HG02870 (cell line): ENCODE measurements at regions not wholly inside any gene's neighbourhood (a gene's known extent, or its start where the extent isn't known, plus 50 kb on each side); places are given as distances from the start of the nearest gene placed in this dataset.
"Not testable (repeated sequence)": the region's sequence is repeated elsewhere in the genome, so short reads cannot be mapped to it uniquely, and the experiment has no call there.

Experiments
- ATAC-seq: cut with Tn5 transposase; IDR thresholded peaks from one replicate; pipeline ENCODE4 v1.9.1; 2021; ENCODE audit warnings: mild to moderate bottlenecking, moderate library complexity; ENCODE audit not compliant: unreplicated experiment

GRCh38 chrX:114272096-114272686 lies 311.7 kb upstream of the HTR2C start:
- ATAC-seq, result no peak

- not testable (repeated sequence) for ATAC-seq
Observed at GRCh38 chrX:114270371-114270770, 313.5 kb upstream of the HTR2C start.

DNA sequence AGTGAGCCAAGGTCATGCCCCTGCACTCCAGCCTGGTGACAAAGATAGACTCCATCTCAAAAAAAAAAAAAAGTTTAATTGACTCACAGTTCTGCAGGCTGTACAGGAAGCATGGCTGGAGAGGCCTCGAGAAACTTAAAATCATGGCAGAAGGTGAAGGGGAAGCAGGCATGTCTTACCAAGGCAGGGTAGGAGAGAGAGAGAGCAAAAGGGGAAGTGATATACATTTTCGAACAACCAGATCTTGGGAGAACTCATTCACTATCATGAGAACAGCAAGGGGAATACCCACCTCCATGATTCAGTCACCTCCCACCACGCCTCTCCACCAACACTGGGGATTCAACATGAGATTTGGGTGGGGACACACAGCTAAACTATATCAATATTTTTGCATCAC lies 315.2 kb upstream of the HTR2C start:
- ATAC-seq, result no peak

- ATAC-seq, result no peak
Observed at GRCh38 chrX:114267142-114267541, 316.7 kb upstream of the HTR2C start.

DNA sequence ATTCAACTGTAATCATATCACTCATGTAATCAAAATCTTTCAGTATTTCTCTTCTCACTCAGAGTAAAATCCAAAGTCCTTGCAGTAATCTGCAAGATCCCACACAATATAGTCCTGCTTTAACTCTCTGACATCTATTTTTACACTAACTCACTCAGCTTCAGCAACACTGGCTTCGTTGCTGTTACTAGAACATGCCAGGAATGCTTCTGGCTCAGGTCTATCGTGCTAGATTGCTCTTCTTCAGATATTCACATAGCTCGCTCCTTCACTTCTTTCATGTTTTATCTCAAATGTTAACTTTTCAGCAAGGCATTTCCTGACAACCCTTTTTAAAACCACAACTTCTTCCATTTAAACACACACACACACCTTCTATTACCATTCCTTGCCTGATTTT lies 331.7 kb upstream of the HTR2C start:
- ATAC-seq, result no peak

GRCh38 chrX:114251575-114251974 lies 332.3 kb upstream of the HTR2C start:
- ATAC-seq, result no peak

DNA sequence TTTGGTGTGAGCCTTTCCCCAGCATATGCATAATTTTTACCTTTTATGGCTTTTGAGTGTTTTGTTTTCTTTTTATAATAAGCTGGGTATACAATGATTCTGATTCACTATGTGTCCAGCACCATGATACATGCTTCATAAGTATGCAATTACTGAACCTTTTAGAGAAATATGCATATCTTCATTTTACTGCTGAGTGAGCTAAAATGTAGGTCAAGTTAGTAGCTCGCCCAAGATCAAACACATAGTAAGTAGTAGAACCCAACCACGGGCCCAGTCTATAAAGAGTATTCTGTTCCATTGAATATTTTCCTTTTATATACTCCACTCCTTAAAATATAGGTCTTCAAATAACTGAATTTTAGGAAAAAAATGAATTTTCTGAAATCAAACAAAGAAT lies 362.4 kb upstream of the HTR2C start:
- ATAC-seq, result no peak

GRCh38 chrX:114210879-114211278 lies 373.0 kb upstream of the HTR2C start:
- no peak for ATAC-seq

GRCh38 chrX:114201622-114202021 lies 382.3 kb upstream of the HTR2C start:
- ATAC-seq, result no peak

- ATAC-seq, result no peak
Observed at GRCh38 chrX:114181195-114181594, 402.7 kb upstream of the HTR2C start.

- no peak for ATAC-seq
Observed at GRCh38 chrX:114178126-114178525, 405.8 kb upstream of the HTR2C start.

GRCh38 chrX:114167276-114167675 lies 416.6 kb upstream of the HTR2C start:
- ATAC-seq, result not testable (repeated sequence)

- ATAC-seq, result no peak
Observed at GRCh38 chrX:114166601-114167000, 417.3 kb upstream of the HTR2C start.

- no peak for ATAC-seq
Observed at GRCh38 chrX:114165537-114165936, 418.3 kb upstream of the HTR2C start.

DNA sequence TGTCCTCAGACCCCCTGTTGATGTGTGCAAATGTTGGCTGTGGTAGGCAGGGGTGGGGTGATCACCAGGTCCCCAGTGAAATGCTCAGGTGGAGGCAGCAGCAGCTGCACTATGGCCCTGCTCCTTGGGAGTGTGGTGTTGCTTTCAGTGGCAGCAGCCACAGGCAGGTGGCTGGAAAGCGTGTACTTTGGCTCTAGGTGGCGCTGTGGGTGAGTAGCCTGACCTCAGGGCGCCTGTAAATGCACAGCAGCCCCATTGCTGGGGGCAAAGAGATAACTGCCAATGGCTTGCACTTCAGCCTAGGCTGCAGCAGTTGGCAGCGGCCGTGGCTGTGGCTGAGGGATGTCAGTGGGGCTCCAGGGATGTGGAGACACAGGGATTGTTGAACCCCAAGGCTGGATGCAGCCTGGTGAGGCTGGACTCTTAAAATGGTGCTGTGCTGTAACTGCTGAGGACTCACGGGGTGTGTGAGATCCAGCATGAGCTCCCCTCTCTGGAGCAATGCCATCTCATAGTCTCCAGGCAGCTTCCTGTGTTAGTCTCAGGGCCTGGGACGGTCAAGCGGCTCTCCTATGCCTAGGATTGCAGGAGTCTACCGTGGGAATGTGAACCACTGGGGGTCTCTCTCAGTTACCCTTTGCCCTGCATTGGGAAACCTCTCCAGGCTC lies 421.7 kb upstream of the HTR2C start:
- no peak for ATAC-seq

GRCh38 chrX:114152801-114153200 lies 431.1 kb upstream of the HTR2C start:
- ATAC-seq, result no peak

GRCh38 chrX:114152130-114152529 lies 431.8 kb upstream of the HTR2C start:
- no peak for ATAC-seq

DNA sequence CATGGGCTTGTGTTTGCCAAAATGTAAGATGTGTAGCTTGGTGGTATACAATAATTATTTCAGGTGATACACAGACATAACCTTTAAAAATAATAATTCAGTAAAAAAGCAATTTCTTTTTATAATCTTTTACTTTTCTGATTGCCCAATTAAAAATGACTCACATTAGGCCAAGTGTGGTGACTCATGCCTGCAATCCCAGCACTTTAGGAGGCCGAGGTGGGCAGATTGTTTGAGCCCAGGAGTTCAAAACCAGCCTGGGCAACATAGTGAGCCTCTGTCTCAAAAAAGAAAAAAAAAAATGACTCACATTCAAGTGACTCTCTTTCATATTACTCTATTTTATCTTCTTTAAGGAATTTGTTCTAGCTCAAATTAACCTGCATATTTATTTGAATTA lies 449.4 kb upstream of the HTR2C start:
- ATAC-seq, result no peak

DNA sequence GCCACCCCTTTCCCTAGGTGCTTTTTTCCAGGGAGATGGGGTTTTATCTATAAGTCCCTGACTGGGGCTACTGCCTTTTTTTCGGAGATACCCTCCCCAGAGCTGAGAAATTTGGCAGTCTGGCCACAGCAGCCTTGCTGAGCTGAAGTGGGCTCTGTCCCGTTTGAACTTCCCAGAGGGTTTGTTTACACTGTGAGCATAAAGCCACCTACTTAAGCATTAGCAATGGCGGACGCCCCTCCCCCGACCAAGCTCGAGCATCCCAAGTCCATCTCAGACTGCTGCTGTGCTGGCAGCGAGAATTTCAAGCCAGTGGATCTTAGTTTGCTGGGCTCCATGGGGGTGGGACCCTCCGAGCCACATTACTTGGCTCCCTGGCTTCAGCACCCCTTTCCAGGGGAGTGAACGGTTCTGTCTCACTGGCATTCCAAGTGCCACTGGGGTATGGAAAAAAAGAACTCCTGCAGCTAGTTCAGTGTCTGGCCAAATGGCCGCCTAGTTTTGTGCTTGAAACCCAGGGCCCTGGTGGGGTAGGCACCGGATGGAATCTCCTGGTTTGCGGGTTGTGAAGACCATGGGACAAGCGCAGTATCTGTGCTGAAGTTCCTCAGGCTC lies 456.4 kb upstream of the HTR2C start:
- ATAC-seq, result no peak

DNA sequence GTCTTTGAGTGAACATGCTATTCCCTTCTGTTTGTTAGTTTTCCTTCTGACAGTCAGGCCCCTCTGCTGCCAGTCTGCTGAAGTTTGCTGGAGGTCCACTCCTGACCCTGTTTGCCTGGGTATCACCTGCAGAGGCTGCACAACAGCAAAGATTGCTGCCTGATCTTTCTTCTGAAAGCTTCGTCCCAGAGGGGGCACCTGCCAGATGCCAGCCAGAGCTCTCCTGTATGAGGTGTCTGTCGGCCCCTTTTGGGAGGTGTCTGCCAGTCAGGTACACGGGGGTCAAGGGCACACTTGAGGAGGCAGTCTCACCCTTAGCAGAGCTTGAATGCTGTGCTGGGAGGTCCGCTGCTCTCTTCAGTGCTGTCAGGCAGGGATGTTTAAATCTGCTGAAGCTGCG lies 456.9 kb upstream of the HTR2C start:
- no peak for ATAC-seq

DNA sequence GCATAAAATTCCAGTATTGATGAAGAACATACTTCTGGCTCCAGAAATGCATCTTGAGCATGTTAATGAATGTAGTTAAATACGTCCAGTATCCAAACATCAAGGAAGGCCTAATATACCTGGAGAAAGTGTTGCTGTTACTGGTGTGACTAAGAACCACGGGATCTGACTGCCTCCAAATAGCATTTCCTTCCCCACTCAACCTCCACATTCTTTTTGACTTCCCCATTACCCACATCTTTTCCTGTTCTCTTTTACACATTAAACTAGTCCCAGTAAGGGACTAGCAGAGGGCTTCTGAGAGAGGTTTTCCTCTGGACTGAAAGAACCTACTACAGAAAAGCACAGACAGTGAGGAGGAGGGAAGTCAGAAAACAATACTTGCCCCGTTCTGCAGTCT lies 482.8 kb upstream of the HTR2C start:
- no peak for ATAC-seq

DNA sequence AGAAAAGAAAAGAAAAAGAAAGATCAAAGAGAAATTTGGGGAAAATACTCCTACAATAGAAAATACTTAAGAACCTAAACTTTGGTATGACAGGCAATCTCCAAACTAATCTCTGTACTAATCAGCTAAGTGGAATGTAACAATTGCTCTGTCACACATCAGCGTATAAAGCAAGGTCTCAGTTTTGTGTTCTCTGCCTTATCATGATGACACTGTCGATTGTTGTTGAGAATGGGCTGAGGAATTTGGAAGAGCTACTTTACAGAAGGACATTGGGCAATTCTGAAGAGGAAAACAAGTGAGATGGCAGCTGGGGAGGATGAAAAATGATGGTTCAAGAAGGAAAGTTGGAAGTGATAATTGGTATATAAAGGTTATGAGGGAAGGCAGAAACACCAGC lies 486.0 kb upstream of the HTR2C start:
- ATAC-seq, result no peak

DNA sequence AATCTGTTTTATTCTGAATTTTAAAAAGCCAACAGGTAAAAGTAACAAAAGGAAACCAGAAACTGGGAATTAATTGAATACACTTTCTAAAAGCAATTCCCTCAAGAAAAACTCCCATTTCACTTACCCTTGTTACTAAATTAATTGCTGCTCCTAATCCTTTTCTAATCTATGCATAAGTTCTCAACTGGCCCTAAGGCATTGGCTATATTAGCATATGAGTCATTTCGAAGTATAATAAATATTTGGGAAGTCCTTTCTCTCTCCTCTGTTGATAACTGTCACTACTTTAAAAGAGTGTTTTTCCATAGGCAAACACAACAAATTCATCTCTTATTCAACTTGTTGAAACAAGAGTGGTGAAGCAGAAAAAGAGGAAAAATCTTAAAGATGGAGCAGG lies 486.5 kb upstream of the HTR2C start:
- no peak for ATAC-seq
